AG04450 (cell line): ENCODE measurements at regions not wholly inside any gene's neighbourhood (a gene's known extent, or its start where the extent isn't known, plus 50 kb on each side); places are given as distances from the start of the nearest gene placed in this dataset.

Source experiments
- CTCF ChIA-PET: fragments of 300-600, 350-600 bp; formaldehyde crosslinking; extraction: SDS; loops from one replicate; lab custom pipeline; 2022; ENCODE audit warnings: antibody characterized with exemption, inconsistent platforms; lab: Charles Lee
- POLR2A ChIA-PET: fragments of 350-600 bp; formaldehyde crosslinking; extraction: SDS; loops from one replicate; lab custom pipeline; 2021; ENCODE audit warnings: antibody characterized with exemption, inconsistent platforms; lab: Yijun Ruan, JAX
- DNase-seq: peaks from one replicate; pipeline ENCODE4 v3.0.0-alpha.2; 2011; ENCODE audit warnings: low read depth, low spot score
- H3K27ac ChIP-seq: one replicate; pipeline ENCODE4 v1.5.1; 2012; ENCODE audit warnings: low read depth, low read length, control low read depth
- H3K27me3 ChIP-seq: one replicate; pipeline ENCODE4 v1.6.0; 2012; ENCODE audit warnings: low read length; ENCODE audit not compliant: control insufficient read depth, insufficient read depth
- H3K4me3 ChIP-seq: 2 replicates; pipeline ENCODE4 v1.5.1; 2011; ENCODE audit warnings: mild to moderate bottlenecking, low read depth, low read length, control low read depth
- H3K9me3 ChIP-seq: 2 replicates; pipeline ENCODE4 v1.5.1; 2012; ENCODE audit warnings: low read length; ENCODE audit not compliant: control insufficient read depth, insufficient read depth
- CTCF ChIP-seq: IDR thresholded peaks from 2 replicates; pipeline ENCODE4 v1.5.1; 2011; ENCODE audit warnings: low read depth, low read length, control low read depth, inconsistent platforms

- Histone ChIP-seq H3K4me3 (no peak overlapping the region), H3K27me3 (no peaks in the 10 kb centered on the region), H3K27ac (no peak overlapping the region), H3K9me3 (peaks cover 3% of the 10 kb centered on the region; the same call in 1 of the 2 replicates)
- DNase-seq, result no peak
- no peak for TF ChIP-seq CTCF
- CTCF ChIA-PET, result no interaction called here
- POLR2A ChIA-PET, result no interaction called here
Measured at GRCh38 chr5:12111261-12111660, 207.0 kb upstream of the CTNND2 start.

- TF ChIP-seq CTCF, result no peak
- H3K9me3 ChIP-seq, result peaks cover 3% of the 10 kb centered on the region; the same call in 1 of the 2 replicates
- no peak for DNase-seq
- no peaks in the 10 kb centered on the region for H3K27me3 ChIP-seq
- ChIA-PET POLR2A (no interaction called here), CTCF (no interaction called here)
- no peak overlapping the region for H3K27ac ChIP-seq
- H3K4me3 ChIP-seq, result no peak overlapping the region
Measured at GRCh38 chr5:12110629-12111028, 206.4 kb upstream of the CTNND2 start.

GRCh38 chr5:12109075-12109688, 204.9 kb upstream of the CTNND2 start:
- ChIA-PET POLR2A (no interaction called here), CTCF (no interaction called here)
- no peak for DNase-seq
- peaks cover 3% of the 10 kb centered on the region; the same call in 1 of the 2 replicates for H3K9me3 ChIP-seq
- H3K27me3 ChIP-seq, result no peaks in the 10 kb centered on the region
- TF ChIP-seq CTCF, result no peak
- H3K27ac ChIP-seq, result no peak overlapping the region
- H3K4me3 ChIP-seq, result no peak overlapping the region

GRCh38 chr5:12102151-12102550, 197.9 kb upstream of the CTNND2 start:
- Histone ChIP-seq H3K4me3 (no peak overlapping the region), H3K9me3 (no peaks in the 10 kb centered on the region), H3K27me3 (no peaks in the 10 kb centered on the region), H3K27ac (no peak overlapping the region)
- ChIA-PET CTCF (no interaction called here), POLR2A (no interaction called here)
- TF ChIP-seq CTCF, result no peak
- DNase-seq, result no peak

- no peak for DNase-seq
- Histone ChIP-seq H3K4me3 (no peak overlapping the region), H3K9me3 (peaks cover 4% of the 10 kb centered on the region; the same call in 1 of the 2 replicates), H3K27me3 (no peaks in the 10 kb centered on the region), H3K27ac (no peak overlapping the region)
- ChIA-PET CTCF (no interaction called here), POLR2A (no interaction called here)
- no peak for TF ChIP-seq CTCF
Measured at GRCh38 chr5:12100542-12100941, 196.3 kb upstream of the CTNND2 start.
